WTC11 (cell line): ENCODE measurements at regions not wholly inside any gene's neighbourhood (a gene's known extent, or its start where the extent isn't known, plus 50 kb on each side); places are given as distances from the start of the nearest gene placed in this dataset.

Experiments
- ATAC-seq: fragments of 200-7000 bp; cut with Tn5 transposase; 2 replicates; pipeline ENCODE4 v1.10.0; 2021; ENCODE audit warnings: mild to moderate bottlenecking, moderate library complexity
- CTCF ChIA-PET: fragments of 300-600 bp; sonication (Branson Sonifier 250); formaldehyde crosslinking; loops from one replicate; lab custom pipeline; 2021; ENCODE audit warnings: antibody characterized with exemption; lab: Charles Lee
- POLR2A ChIA-PET: fragments of 350-600 bp; sonication (Branson Sonifier 250); formaldehyde crosslinking; loops from one replicate; lab custom pipeline; 2021; ENCODE audit warnings: antibody characterized with exemption; lab: Charles Lee
- DNase-seq: peaks from one replicate; pipeline ENCODE4 v3.0.0; 2021; ENCODE audit warnings: low spot score
- H3K27ac Mint-ChIP-seq: 2 replicates; pipeline ENCODE4 v1.8.0; 2021; ENCODE audit warnings: mixed read lengths
- H3K27me3 Mint-ChIP-seq: 2 replicates; pipeline ENCODE4 v1.8.0; 2021; ENCODE audit warnings: low read depth, mild to moderate bottlenecking, moderate library complexity, mixed read lengths
- H3K36me3 Mint-ChIP-seq: 2 replicates; pipeline ENCODE4 v1.8.0; 2021; ENCODE audit warnings: mixed read lengths
- H3K4me1 Mint-ChIP-seq: 2 replicates; pipeline ENCODE4 v1.8.0; 2022; ENCODE audit warnings: mixed read lengths
- H3K4me3 Mint-ChIP-seq: 2 replicates; pipeline ENCODE4 v1.8.0; 2021; ENCODE audit warnings: mild to moderate bottlenecking, moderate library complexity, mixed read lengths
- H3K9me3 Mint-ChIP-seq: 2 replicates; pipeline ENCODE4 v1.8.0; 2021; ENCODE audit warnings: mixed read lengths
- AR ChIP-seq: fragments of 250-450 bp; sonication (Bioruptor Pico); IDR thresholded peaks from 2 replicates; pipeline ENCODE4 v1.9.0; 2021; ENCODE audit warnings: mild to moderate bottlenecking
- ARID4B ChIP-seq: sonication (generic); formaldehyde crosslinking; IDR thresholded peaks from 2 replicates; pipeline ENCODE4 v1.8.0; 2023; ENCODE audit warnings: missing genetic modification reagents, mild to moderate bottlenecking, borderline replicate concordance
- CDX4 ChIP-seq: fragments of 250-450 bp; sonication (Bioruptor Pico); IDR thresholded peaks from 2 replicates; pipeline ENCODE4 v1.9.0; 2021; ENCODE audit warnings: moderate library complexity, mild to moderate bottlenecking, inconsistent platforms, borderline replicate concordance
- CREM ChIP-seq: sonication (generic); formaldehyde crosslinking; IDR thresholded peaks from 2 replicates; pipeline ENCODE4 v1.8.1; 2022; ENCODE audit warnings: mild to moderate bottlenecking, missing genetic modification reagents, moderate library complexity
- E2F5 ChIP-seq: sonication (generic); formaldehyde crosslinking; IDR thresholded peaks from 2 replicates; pipeline ENCODE4 v1.8.1; 2022; ENCODE audit warnings: mild to moderate bottlenecking, moderate library complexity, missing genetic modification reagents
- EMX1 ChIP-seq: fragments of 250-450 bp; sonication (Bioruptor Pico); IDR thresholded peaks from 2 replicates; pipeline ENCODE4 v1.8.0; 2021; ENCODE audit warnings: mild to moderate bottlenecking
- ERG ChIP-seq: fragments of 250-450 bp; sonication (Bioruptor Pico); IDR thresholded peaks from 2 replicates; pipeline ENCODE4 v1.8.0; 2021; ENCODE audit warnings: mild to moderate bottlenecking
- FOXJ3 ChIP-seq: sonication (generic); formaldehyde crosslinking; IDR thresholded peaks from 2 replicates; pipeline ENCODE4 v1.9.0; 2021; ENCODE audit warnings: missing genetic modification reagents, mild to moderate bottlenecking, borderline replicate concordance
- GRHL2 ChIP-seq: fragments of 250-450 bp; sonication (Bioruptor Pico); IDR thresholded peaks from 2 replicates; pipeline ENCODE4 v1.8.0; 2022; ENCODE audit warnings: mild to moderate bottlenecking, moderate library complexity; ENCODE audit not compliant: insufficient replicate concordance, severe bottlenecking
- HMGXB4 ChIP-seq: sonication (generic); formaldehyde crosslinking; IDR thresholded peaks from 2 replicates; pipeline ENCODE4 v1.8.1; 2023; ENCODE audit warnings: mild to moderate bottlenecking, moderate library complexity, missing genetic modification reagents
- SOX15 ChIP-seq: fragments of 250-450 bp; sonication (Bioruptor Pico); IDR thresholded peaks from 2 replicates; pipeline ENCODE4 v1.9.0; 2021; ENCODE audit warnings: mild to moderate bottlenecking
- STAT6 ChIP-seq: sonication (generic); formaldehyde crosslinking; conservative IDR thresholded peaks from 2 replicates; pipeline ENCODE4 v1.8.1; 2023; ENCODE audit warnings: mild to moderate bottlenecking, low read depth, missing genetic modification reagents, moderate library complexity
- USF1 ChIP-seq: sonication (generic); formaldehyde crosslinking; IDR thresholded peaks from 2 replicates; pipeline ENCODE4 v1.8.0; 2022; ENCODE audit warnings: mild to moderate bottlenecking, missing genetic modification reagents
- ZBTB43 ChIP-seq: sonication (generic); formaldehyde crosslinking; IDR thresholded peaks from 2 replicates; pipeline ENCODE4 v1.8.1; 2023; ENCODE audit warnings: mild to moderate bottlenecking, missing genetic modification reagents
- ZNF232 ChIP-seq: sonication (generic); formaldehyde crosslinking; IDR thresholded peaks from 2 replicates; pipeline ENCODE4 v1.8.0; 2022; ENCODE audit warnings: mild to moderate bottlenecking, missing genetic modification reagents
- ZNF263 ChIP-seq: sonication (generic); formaldehyde crosslinking; IDR thresholded peaks from 2 replicates; pipeline ENCODE4 v1.8.1; 2022; ENCODE audit warnings: low read depth, mild to moderate bottlenecking, moderate library complexity, missing genetic modification reagents
- ZNF317 ChIP-seq: sonication (generic); formaldehyde crosslinking; IDR thresholded peaks from 2 replicates; pipeline ENCODE4 v1.8.1; 2023; ENCODE audit warnings: low read depth, mild to moderate bottlenecking, moderate library complexity, missing genetic modification reagents, borderline replicate concordance
- ZNF512 ChIP-seq: sonication (generic); formaldehyde crosslinking; IDR thresholded peaks from 2 replicates; pipeline ENCODE4 v1.8.1; 2022; ENCODE audit warnings: missing genetic modification reagents, borderline replicate concordance

- CTCF ChIA-PET = interaction anchor here (0.7 kb wide), 1 partner anchor 96 kb away, joined by 4 read pairs; no protein-coding TSS in a partner anchor
- DNase-seq (no peak), ATAC-seq (no peak)
- TF ChIP-seq USF1 (no peak), ZNF232 (CRISPR knock-in tag) (no peak), ZNF512 (no peak), ERG (CRISPR knock-in tag) (no peak), EMX1 (CRISPR knock-in tag) (no peak), CDX4 (CRISPR knock-in tag) (no peak), ZNF263 (no peak), ZNF317 (no peak), STAT6 (no peak), CREM (CRISPR knock-in tag) (no peak), SOX15 (CRISPR knock-in tag) (no peak), HMGXB4 (CRISPR knock-in tag) (no peak), FOXJ3 (no peak), E2F5 (no peak), AR (no peak), ZBTB43 (no peak), GRHL2 (CRISPR knock-in tag) (no peak), ARID4B (no peak)
- Mint-ChIP-seq H3K4me3 (no peak overlapping the region), H3K36me3 (peaks cover 3% of the 10 kb centered on the region; the same call in 1 of the 2 replicates), H3K27me3 (no peaks in the 10 kb centered on the region), H3K27ac (no peak overlapping the region), H3K9me3 (peaks cover under 1% of the 10 kb centered on the region), H3K4me1 (no peaks in the 10 kb centered on the region)
- POLR2A ChIA-PET = no interaction called here
These were observed 76.0 kb upstream of the MYO3A start for GRCh38 chr10:25858076-25858475.
